ENCODE measurements at regions not wholly inside any gene's neighbourhood (a gene's known extent, or its start where the extent isn't known, plus 50 kb on each side); places are given as distances from the start of the nearest gene placed in this dataset.

DNA sequence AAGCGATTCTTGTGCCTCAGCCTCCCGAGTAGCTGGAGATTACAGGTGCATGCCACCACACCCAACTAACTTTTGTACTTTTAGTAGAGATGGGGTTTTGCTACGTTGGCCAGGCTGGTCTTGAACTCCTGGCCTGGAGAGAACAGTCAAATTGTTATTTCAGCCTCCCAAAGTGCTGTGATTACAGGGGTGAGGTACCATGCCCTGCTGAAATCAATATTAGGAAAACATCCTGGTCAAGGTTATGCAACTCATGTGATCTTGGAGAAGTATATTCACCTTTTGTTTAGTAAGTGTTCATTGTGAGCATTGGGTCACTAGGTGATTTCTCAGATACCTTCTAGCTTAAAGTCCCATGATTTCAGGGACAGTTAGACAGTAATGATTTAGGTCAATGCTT, 167.8 kb downstream of the AASDH start:
- Histone ChIP-seq H3K36me3 (peaks cover 3% of the 10 kb centered on the region; the same call in 1 of the 2 replicates), H3K9me3 (no peaks in the 10 kb centered on the region), H3K4me3 (ENCODE audit: low read depth, low read length) (no peak overlapping the region), H3K27me3 (no peaks in the 10 kb centered on the region), H3K4me1 (peaks cover 11% of the 10 kb centered on the region; the same call in 1 of the 2 replicates)
- no peak for DNase-seq
- no peak for TF ChIP-seq CTCF (IDR thresholded peaks at IDR 0.05; ENCODE audit: low read depth, low read length)

DNA sequence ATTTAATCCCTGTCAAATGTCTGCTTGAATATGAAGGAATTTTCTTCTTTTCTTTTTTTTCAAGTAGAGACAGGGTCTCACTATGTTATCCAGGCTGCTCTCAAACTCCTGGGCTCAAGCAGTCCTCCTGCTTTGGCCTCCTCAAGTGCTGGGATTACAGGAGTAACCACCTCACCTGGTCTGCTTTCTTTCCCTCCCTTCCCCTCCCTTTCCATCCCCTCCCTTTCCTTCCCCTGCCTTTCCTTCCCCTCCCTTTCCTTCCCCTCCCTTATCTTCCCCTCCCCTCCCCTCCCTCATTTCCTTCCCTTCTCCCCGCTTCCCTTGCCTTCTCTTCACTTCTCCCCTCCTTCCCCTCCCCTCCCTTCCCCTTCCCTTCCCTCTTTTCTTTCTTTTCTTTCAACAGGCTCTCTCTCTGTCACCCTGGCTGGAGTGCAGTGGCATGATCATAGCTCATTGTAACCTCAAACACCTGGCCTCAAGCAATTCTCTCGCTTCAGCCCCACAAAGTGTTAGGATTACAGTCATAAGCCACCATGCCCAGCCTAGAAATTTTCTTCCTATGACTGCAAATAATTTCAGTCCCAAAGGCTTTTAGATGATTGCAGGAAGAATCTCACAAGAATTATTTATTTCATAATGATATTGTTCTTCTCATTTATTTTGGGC, 168.9 kb downstream of the AASDH start:
- Histone ChIP-seq H3K4me3 (ENCODE audit: low read depth, low read length) (no peak overlapping the region), H3K4me1 (peaks cover 11% of the 10 kb centered on the region; the same call in 1 of the 2 replicates), H3K27me3 (no peaks in the 10 kb centered on the region), H3K36me3 (peaks cover 3% of the 10 kb centered on the region; the same call in 1 of the 2 replicates), H3K9me3 (no peaks in the 10 kb centered on the region)
- no peak for TF ChIP-seq CTCF (IDR thresholded peaks at IDR 0.05; ENCODE audit: low read depth, low read length)
- DNase-seq = no peak

GRCh38 chr4:56217343-56217890, 169.9 kb downstream of the AASDH start:
- no peak for DNase-seq
- TF ChIP-seq CTCF (IDR thresholded peaks at IDR 0.05; ENCODE audit: low read depth, low read length) = no peak
- no peak overlapping the region for H3K4me3 ChIP-seq (ENCODE audit: low read depth, low read length)
- no peaks in the 10 kb centered on the region for H3K27me3 ChIP-seq
- H3K36me3 ChIP-seq = peaks cover 3% of the 10 kb centered on the region; the same call in 1 of the 2 replicates
- H3K9me3 ChIP-seq = no peaks in the 10 kb centered on the region
- H3K4me1 ChIP-seq = peaks cover 11% of the 10 kb centered on the region; the same call in 1 of the 2 replicates

DNA sequence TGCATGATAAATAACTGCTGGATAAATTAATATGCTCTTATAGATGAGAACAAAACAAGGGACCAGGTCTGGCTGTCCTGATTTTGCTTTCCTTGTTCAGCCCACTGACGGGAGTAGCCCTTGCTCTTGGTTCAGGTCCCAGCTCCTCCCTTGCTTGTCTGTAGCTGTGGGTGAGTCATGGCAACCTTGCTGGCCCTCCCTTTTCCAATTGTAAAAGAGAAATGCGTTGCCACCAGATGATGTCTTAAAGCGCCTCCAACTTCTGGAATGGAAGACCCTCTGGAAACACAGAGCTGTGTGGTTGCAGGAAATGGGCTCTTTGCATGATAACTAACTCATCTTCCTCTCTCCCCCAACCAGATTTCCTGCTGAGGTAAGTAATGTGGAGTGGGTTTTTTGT, 171.4 kb downstream of the AASDH start:
- Histone ChIP-seq H3K4me3 (ENCODE audit: low read depth, low read length) (no peak overlapping the region), H3K27me3 (no peaks in the 10 kb centered on the region), H3K9me3 (no peaks in the 10 kb centered on the region; the same call in 1 of the 2 replicates), H3K36me3 (peaks cover 5% of the 10 kb centered on the region; the same call in 1 of the 2 replicates), H3K4me1 (peaks cover 11% of the 10 kb centered on the region; the same call in 1 of the 2 replicates)
- TF ChIP-seq CTCF (IDR thresholded peaks at IDR 0.05; ENCODE audit: low read depth, low read length) = no peak
- peak; percentile 24 for DNase-seq

DNA sequence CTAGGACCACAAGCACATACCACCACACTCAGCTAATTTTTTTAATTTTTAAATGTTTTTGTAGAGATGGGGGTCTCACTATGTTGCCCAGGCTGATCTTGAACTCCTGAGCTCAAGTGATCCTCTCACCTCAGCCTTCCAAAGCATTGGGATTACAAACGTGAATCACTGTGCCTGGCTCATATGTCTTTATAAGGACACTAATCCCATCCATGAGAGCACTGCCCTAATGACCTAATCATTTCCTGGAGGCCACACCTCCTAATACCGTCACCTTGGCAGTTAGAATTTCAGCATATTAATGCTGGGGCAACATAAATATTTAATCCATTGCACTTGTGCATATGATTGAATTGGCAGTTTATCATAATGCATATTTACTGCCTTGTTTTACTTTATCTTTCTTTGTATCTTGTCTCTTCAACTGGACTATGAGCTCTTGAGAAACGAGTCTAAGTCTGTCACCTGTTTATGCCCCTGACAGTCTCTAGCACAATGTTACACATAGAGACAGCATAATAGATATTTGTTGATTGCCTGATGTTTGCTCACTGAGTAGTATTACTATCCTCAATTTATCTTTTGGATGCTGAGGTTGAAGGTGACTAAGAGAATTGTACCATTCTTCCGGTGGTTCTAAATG, 172.0 kb downstream of the AASDH start:
- TF ChIP-seq CTCF (IDR thresholded peaks at IDR 0.05; ENCODE audit: low read depth, low read length) = no peak
- H3K36me3 ChIP-seq = peaks cover 5% of the 10 kb centered on the region; the same call in 1 of the 2 replicates
- no peaks in the 10 kb centered on the region for H3K27me3 ChIP-seq
- DNase-seq = no peak
- H3K4me3 ChIP-seq (ENCODE audit: low read depth, low read length) = no peak overlapping the region
- peaks cover 11% of the 10 kb centered on the region; the same call in 1 of the 2 replicates for H3K4me1 ChIP-seq
- no peaks in the 10 kb centered on the region; the same call in none of the 2 replicates for H3K9me3 ChIP-seq

All from BE2C (cell line).